ENCODE measurements at regions not wholly inside any gene's neighbourhood (a gene's known extent, or its start where the extent isn't known, plus 50 kb on each side); places are given as distances from the start of the nearest gene placed in this dataset.

DNA sequence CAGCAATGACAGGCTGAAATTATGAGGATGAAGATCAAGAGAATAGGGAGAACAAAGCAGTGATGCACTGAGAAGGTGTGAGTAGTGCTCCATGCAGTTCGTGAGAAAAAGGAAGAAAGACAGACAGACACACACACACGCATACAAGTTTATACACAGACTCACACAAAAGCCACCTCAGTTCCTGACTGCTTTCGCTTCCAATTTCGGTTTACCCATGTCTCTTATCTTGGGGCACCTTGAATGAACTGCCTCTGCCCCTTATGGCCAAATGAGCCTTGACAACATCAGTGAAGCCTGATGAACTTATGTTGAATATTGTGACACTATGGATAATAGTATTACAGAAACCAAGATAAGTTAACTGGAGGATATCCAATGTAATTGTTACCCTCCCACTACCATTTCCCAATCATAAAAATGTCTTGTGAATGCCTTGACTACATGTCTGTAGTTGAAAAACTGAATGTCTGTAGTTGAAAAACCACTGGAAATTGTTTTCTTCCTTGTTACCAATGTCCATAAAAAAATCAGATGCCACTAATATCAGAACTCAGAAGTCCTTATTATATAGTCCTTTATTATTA is 380.4 kb upstream of the DDHD1 start:
- no peaks in the 10 kb centered on the region for H3K9me3 ChIP-seq (ENCODE audit: control insufficient read depth, low read depth, low read length)
- no peak overlapping the region for H3K4me2 ChIP-seq (ENCODE audit: insufficient read depth, insufficient read length, low read length)
- no peak overlapping the region for H2BK20ac ChIP-seq (ENCODE audit: low read depth, low read length, poor library complexity, severe bottlenecking)
- no peak overlapping the region for H3K56ac ChIP-seq (ENCODE audit: insufficient read length, low read depth, low read length)
- no peak overlapping the region for H3K14ac ChIP-seq (ENCODE audit: insufficient read depth, low read length)
- H4K8ac ChIP-seq (replicated peaks; ENCODE audit: insufficient read length, low read depth, low read length) = no peak overlapping the region
- no peaks in the 10 kb centered on the region for H3K79me2 ChIP-seq (ENCODE audit: insufficient read depth, low read length)
- H3K4ac ChIP-seq (ENCODE audit: low read depth, low read length) = no peak overlapping the region
- TF ChIP-seq, protein P1, sequence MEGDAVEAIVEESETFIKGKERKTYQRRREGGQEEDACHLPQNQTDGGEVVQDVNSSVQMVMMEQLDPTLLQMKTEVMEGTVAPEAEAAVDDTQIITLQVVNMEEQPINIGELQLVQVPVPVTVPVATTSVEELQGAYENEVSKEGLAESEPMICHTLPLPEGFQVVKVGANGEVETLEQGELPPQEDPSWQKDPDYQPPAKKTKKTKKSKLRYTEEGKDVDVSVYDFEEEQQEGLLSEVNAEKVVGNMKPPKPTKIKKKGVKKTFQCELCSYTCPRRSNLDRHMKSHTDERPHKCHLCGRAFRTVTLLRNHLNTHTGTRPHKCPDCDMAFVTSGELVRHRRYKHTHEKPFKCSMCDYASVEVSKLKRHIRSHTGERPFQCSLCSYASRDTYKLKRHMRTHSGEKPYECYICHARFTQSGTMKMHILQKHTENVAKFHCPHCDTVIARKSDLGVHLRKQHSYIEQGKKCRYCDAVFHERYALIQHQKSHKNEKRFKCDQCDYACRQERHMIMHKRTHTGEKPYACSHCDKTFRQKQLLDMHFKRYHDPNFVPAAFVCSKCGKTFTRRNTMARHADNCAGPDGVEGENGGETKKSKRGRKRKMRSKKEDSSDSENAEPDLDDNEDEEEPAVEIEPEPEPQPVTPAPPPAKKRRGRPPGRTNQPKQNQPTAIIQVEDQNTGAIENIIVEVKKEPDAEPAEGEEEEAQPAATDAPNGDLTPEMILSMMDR (conservative IDR thresholded peaks at IDR 0.05) = no peak
- no peak overlapping the region for H2BK12ac ChIP-seq (ENCODE audit: insufficient read length, low read depth, low read length)
- no peak overlapping the region for H2BK5ac ChIP-seq (ENCODE audit: insufficient read length, low read length)
- no peak overlapping the region for H2BK15ac ChIP-seq (ENCODE audit: low read depth, low read length)
- no peak overlapping the region for H3K4me3 Mint-ChIP-seq
- no peak overlapping the region for H2BK120ac ChIP-seq (ENCODE audit: low read depth, low read length, poor library complexity, severe bottlenecking)
- H2AK5ac ChIP-seq (ENCODE audit: insufficient read length, low read length) = no peak overlapping the region
- H3K9ac ChIP-seq (ENCODE audit: extremely low read depth, insufficient read length, low read length) = no peak overlapping the region
- H3K36me3 Mint-ChIP-seq (ENCODE audit: insufficient read depth in 1 of 3, low read depth in 3 of 3) = no peaks in the 10 kb centered on the region
- no peaks in the 10 kb centered on the region for H3K4me1 ChIP-seq (ENCODE audit: insufficient read depth, low read length)
- DNase-seq = no peak
- no CpG with 5 or more reads among the region's 4 CpGs for WGBS (ENCODE audit: extremely low coverage, insufficient read length, low lambda C conversion rate)
- no peaks in the 10 kb centered on the region for H3K9me3 Mint-ChIP-seq
- H3K23me2 ChIP-seq (ENCODE audit: insufficient read length, low read depth, low read length, poor library complexity, severe bottlenecking) = no peaks in the 10 kb centered on the region
- no peak overlapping the region for H3T11ph ChIP-seq (ENCODE audit: low read length)
- peaks cover 0 to 4% of the 10 kb centered on the region in 2 experiments; a peak in 1 of 4 replicates for H3K4me1 Mint-ChIP-seq
- H3K23ac ChIP-seq (ENCODE audit: insufficient read length, low read depth, low read length) = no peak overlapping the region
- no peaks in the 10 kb centered on the region for H3K27me3 ChIP-seq (ENCODE audit: insufficient read depth, low read length)
- H4K91ac ChIP-seq (ENCODE audit: insufficient read length, low read depth, low read length) = no peak overlapping the region
- no peaks in the 10 kb centered on the region for H4K20me1 ChIP-seq (ENCODE audit: control insufficient read depth, insufficient read depth, insufficient read length)
- no peak overlapping the region for H3K18ac ChIP-seq (ENCODE audit: insufficient read length, low read depth, low read length)
- H4K5ac ChIP-seq (ENCODE audit: insufficient read length, low read depth, low read length) = no peak overlapping the region
- H2AFZ ChIP-seq (ENCODE audit: low read length) = no peak overlapping the region
- no peaks in the 10 kb centered on the region for H3K79me1 ChIP-seq (ENCODE audit: insufficient read depth, low read depth, low read length, poor library complexity, severe bottlenecking)
- no peaks in the 10 kb centered on the region for H3K27me3 Mint-ChIP-seq (ENCODE audit: low read depth)
- no peak overlapping the region for H3K27ac Mint-ChIP-seq
- H3K27ac ChIP-seq (ENCODE audit: insufficient read length, low read depth, low read length) = no peak overlapping the region
